Colonic mucosa (tissue), 4 donors: ENCODE measurements at regions not wholly inside any gene's neighbourhood (a gene's known extent, or its start where the extent isn't known, plus 50 kb on each side); places are given as distances from the start of the nearest gene placed in this dataset.

Experiments used
- DNase-seq: peaks from one replicate; pipeline ENCODE4 v3.0.0-alpha.2; 2020
- H3K27ac ChIP-seq: fragments of 200-600 bp; one replicate; pipeline ENCODE4 v1.8.0; 2021
- H3K27me3 ChIP-seq: fragments of 200-600 bp; one replicate; pipeline ENCODE4 v1.8.0; 2021
- H3K36me3 ChIP-seq: fragments of 200-600 bp; one replicate; pipeline ENCODE4 v1.8.0; 2021
- H3K4me1 ChIP-seq: fragments of 200-600 bp; one replicate; pipeline ENCODE4 v1.8.0; 2021; ENCODE audit warnings: mild to moderate bottlenecking
- H3K4me3 ChIP-seq: fragments of 200-600 bp; one replicate; pipeline ENCODE4 v1.8.0; 2021
- H3K9ac ChIP-seq, 2 donors: one replicate each; pipeline ENCODE4 v1.7.0; 2013; ENCODE audit warnings: control low read depth in 2 of 2, low read depth in 2 of 2, low read length in 2 of 2
- H3K9me3 ChIP-seq: fragments of 200-600 bp; one replicate; pipeline ENCODE4 v1.8.0; 2021
- intact Hi-C: fragments of 100-400 bp; cut with DNase I; formaldehyde crosslinking; loops from one replicate; pipeline ENCODE4 v1.14.1; 2022
- TF ChIP-seq, protein P1 (sequence below): fragments of 200-600 bp; IDR thresholded peaks from one replicate; pipeline ENCODE4 v1.8.0; 2022; ENCODE audit warnings: antibody characterized with exemption, mild to moderate bottlenecking
- donor health status: healthy.
- donor health status: DM: no; HTN: no; CAD: no.
- donor health status: DM: no; HTN: no; CAD: no.

DNA sequence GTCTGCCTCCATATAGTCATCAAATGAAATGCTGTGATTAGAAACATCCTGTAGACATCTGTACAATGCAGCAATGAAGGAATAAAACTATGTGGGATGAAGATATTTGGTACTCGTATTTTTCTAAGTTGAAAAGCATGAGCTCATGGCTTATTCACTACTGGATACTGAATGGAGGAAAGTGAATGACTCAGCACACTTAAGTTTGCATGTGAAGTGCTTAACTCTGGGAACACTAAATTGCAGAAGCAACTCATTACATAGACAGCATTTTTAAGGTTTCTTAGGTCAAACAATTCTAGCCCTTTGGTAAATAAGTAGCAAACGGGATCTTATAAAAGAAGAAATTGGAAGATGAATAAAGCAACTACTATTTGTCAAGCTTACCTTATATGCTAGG is 429.0 kb upstream of the MIR17HG start:
- Histone ChIP-seq H3K4me3 (no peak overlapping the region), H3K9me3 (no peaks in the 10 kb centered on the region), H3K9ac (no peak overlapping the region), H3K4me1 (no peaks in the 10 kb centered on the region), H3K27ac (no peak overlapping the region), H3K27me3 (no peaks in the 10 kb centered on the region), H3K36me3 (no peaks in the 10 kb centered on the region)
- DNase-seq: no peak
- intact Hi-C loops: no loop called here
- TF ChIP-seq, protein P1, sequence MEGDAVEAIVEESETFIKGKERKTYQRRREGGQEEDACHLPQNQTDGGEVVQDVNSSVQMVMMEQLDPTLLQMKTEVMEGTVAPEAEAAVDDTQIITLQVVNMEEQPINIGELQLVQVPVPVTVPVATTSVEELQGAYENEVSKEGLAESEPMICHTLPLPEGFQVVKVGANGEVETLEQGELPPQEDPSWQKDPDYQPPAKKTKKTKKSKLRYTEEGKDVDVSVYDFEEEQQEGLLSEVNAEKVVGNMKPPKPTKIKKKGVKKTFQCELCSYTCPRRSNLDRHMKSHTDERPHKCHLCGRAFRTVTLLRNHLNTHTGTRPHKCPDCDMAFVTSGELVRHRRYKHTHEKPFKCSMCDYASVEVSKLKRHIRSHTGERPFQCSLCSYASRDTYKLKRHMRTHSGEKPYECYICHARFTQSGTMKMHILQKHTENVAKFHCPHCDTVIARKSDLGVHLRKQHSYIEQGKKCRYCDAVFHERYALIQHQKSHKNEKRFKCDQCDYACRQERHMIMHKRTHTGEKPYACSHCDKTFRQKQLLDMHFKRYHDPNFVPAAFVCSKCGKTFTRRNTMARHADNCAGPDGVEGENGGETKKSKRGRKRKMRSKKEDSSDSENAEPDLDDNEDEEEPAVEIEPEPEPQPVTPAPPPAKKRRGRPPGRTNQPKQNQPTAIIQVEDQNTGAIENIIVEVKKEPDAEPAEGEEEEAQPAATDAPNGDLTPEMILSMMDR: no peak

DNA sequence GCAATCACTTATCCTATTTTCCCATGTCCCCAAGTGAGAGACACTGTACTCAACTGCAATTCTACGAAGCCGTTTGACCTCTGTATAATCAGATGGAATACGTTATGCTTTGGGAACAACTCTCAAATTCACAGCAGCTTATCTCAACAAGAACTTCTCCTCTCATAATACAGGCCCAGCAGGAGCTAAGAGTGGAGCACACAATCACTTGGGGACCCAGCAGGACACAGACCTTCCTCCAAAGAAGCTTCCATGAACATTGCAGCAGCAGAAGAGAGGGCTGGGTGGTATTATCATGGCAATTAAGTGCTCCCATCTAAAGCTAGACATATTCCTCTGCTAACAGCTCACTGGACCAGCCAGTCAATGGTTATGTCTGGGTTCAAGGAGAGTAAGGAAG is 428.3 kb upstream of the MIR17HG start:
- no peak for DNase-seq

DNA sequence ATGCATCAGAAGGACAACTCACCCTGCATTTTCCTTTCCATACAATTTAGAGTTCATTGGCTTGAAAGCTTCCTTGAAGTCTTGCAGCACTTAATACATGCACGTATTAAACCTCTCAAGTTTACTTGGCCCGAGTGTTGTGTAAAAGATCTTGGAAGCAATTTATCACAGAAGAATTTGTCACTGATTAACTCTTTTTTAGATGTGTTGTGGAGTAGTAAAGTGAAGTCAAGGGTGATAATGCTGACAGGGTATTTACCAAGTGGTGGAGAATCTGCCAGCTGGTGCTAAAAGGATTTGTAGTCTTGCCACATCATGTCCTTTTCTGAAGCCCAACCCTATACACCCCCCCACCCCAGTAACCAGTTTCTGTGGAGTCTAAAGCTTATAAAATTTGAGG is 421.0 kb upstream of the MIR17HG start:
- H3K4me3 ChIP-seq: no peak overlapping the region
- H3K27ac ChIP-seq: no peak overlapping the region
- TF ChIP-seq, protein P1: no peak
- no peak overlapping the region for H3K9ac ChIP-seq
- H3K36me3 ChIP-seq: no peaks in the 10 kb centered on the region
- DNase-seq: no peak
- no peaks in the 10 kb centered on the region for H3K27me3 ChIP-seq
- no peaks in the 10 kb centered on the region for H3K4me1 ChIP-seq
- intact Hi-C loops: no loop called here
- no peaks in the 10 kb centered on the region for H3K9me3 ChIP-seq

More for the DNA sequence above, 428.3 kb upstream of the MIR17HG start:
- H3K9ac ChIP-seq: no peak overlapping the region
- no peaks in the 10 kb centered on the region for H3K9me3 ChIP-seq
- TF ChIP-seq, protein P1: no peak
- H3K36me3 ChIP-seq: no peaks in the 10 kb centered on the region
- no peak overlapping the region for H3K4me3 ChIP-seq
- no peaks in the 10 kb centered on the region for H3K27me3 ChIP-seq
- H3K4me1 ChIP-seq: no peaks in the 10 kb centered on the region
- intact Hi-C loops: no loop called here
- H3K27ac ChIP-seq: no peak overlapping the region

DNA sequence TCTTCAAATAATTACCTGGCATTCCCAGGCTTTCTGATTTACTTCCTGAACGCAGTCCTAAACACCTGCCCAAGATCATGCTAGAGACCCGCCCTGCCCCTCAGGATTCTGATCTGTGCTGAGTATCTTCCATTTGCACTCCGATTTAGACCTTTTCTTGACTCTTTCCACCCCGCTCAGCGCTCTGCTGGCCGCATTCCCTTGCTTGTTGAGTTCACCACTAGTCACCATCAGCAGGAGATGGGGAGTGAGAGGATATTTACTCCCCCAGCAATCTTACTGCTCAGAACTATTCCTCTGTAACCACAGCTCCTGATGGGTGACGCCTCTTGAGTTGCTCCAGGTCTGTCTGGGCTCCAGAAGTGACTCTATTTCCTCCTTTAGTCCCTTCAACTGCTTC is 419.4 kb upstream of the MIR17HG start:
- Histone ChIP-seq H3K27ac (no peak overlapping the region), H3K4me3 (no peak overlapping the region), H3K9ac (no peak overlapping the region), H3K9me3 (no peaks in the 10 kb centered on the region), H3K4me1 (no peaks in the 10 kb centered on the region), H3K36me3 (no peaks in the 10 kb centered on the region), H3K27me3 (no peaks in the 10 kb centered on the region)
- TF ChIP-seq, protein P1: no peak
- intact Hi-C loops: no loop called here
- DNase-seq: no peak

DNA sequence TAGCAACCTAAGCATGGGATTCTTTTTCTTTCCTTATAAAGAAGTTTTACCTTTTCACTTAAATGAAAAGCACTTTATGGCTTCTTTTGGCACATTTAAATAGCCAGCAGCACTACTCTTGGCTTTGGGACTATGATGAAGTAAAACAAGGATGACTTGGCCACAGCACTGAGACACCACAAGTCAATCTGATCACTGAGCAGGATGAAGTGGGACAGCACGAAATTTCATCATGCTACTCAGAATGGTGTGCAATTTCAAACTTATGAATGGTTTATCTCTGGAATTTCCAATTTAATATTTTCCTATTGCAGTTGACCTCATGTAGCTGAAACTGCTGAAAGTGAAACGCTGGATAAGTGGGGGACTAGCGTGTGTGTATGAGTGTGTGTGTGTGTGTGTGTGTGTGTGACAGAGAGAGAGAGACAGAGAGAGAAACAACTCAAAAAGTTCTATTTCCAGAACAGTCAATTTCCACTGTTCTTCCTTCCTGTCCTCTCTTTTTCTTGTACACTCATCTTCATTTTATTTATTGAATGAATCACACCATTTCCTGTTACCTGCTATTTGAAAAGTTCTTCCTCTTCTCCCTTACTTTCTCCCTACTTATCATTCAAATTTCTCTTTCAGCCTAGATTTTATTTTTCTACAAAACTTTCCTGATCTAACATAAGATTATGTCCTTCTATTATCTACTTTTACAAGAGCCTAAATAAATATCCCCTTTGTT is 414.2 kb upstream of the MIR17HG start:
- H3K9me3 ChIP-seq: no peaks in the 10 kb centered on the region
- no peak overlapping the region for H3K4me3 ChIP-seq
- H3K27ac ChIP-seq: no peak overlapping the region
- TF ChIP-seq, protein P1: no peak
- H3K9ac ChIP-seq: no peak overlapping the region
- no peaks in the 10 kb centered on the region for H3K4me1 ChIP-seq
- H3K36me3 ChIP-seq: no peaks in the 10 kb centered on the region
- intact Hi-C loops: no loop called here
- no peaks in the 10 kb centered on the region for H3K27me3 ChIP-seq
- DNase-seq: no peak
